Fibroblast of skin of right quadriceps (primary cell): ENCODE measurements at regions not wholly inside any gene's neighbourhood (a gene's known extent, or its start where the extent isn't known, plus 50 kb on each side); places are given as distances from the start of the nearest gene placed in this dataset.
"Not testable (repeated sequence)": the region's sequence is repeated elsewhere in the genome, so short reads cannot be mapped to it uniquely, and the experiment has no call there.

ENCODE experiments used
- DNase-seq: peaks from one replicate; pipeline ENCODE4 v3.0.0-alpha.2; 2013

DNA sequence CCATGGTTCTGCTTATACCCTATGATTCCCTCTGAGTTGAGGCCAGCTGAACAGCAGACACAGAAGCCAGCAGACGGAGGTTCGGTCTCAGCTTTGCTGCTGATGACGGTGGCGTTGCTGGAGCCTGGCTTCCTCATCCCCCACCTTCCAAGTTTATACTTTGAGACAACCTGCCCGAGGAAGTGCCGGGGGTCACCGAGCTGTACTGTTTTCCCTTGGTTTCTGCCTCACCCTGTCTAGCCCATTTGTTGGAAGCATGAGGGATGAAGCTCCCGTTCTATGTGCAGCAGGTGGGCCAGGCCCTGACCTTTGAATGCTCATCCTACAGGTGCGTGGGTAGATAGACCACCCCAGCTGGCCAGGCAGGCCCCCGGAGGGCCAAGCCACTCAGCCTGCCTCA lies 117.3 kb downstream of the MYCN start:
- no peak for DNase-seq

DNA sequence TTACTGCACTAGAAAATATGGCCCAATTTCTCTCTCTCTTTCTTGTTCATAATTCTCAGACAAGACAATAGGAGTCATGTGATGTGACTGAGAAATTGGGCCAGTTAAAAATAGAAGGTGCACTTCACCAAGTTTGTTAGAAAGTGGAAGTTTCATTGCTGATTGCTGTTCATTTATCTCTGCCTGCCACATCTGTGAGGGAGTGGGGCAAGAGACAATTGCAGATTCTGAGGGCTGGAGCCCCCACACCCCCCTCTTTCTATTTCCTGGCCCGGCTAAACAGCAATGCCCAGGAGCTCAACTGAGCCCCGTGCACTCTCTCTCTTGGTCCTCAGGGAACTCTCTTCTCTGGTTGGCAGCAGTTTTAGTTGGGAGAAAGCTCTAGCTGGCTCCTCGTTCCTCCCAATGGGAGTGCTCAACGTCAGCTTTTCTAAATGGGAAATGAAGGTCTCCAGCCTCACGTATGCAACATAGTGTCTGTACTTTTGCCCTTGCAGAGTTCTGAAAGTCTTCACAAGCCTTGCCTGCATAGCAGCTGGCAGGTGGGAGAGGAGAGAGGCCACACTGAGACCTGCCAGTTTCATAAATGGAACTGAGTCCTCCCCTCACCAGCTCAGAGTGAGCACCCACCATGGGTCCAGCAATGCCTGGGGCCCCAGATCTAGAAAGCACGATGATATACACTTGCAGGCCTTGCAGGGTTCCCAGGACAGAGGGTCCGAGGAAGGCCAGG lies 115.7 kb downstream of the MYCN start:
- no peak for DNase-seq

GRCh38 chr2:16053437-16054257 lies 113.3 kb downstream of the MYCN start:
- no peak for DNase-seq

- not testable (repeated sequence) for DNase-seq
Measured at GRCh38 chr2:16052571-16053052, 112.3 kb downstream of the MYCN start.

DNA sequence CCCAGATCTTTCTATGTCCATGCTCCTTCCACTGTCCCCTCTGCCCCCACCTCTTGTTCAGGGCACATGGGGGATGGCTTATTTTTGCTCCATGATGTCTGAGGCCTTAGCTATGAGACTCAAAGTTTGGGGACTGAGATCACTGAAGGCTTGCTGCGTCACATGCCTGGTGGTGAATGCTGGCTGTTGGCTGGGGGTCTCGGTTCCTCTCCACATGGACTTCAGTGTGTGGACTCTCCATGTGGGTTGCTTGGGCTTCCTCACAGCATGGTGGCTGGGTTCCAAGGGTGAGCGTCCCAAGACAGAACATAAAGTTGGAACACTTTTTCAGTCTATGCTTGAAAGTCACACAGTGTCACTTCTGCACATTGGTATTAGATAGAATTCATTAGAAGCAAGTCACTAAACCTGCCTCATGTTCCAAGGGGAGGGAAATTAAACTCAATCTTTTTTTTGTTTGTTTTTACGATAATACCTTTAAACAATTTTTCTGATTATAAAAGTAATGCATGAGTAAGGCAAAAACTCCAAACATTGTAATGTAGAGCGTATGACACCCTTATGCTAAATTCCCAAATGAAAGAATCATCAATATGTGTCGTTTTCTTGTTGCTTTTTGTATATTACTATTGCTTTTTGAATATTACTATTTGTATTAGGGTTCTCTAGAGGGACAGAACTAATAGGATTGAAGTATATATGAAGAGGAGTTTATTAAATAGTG lies 111.7 kb downstream of the MYCN start:
- no peak for DNase-seq

- no peak for DNase-seq
Measured at GRCh38 chr2:16050908-16051489, 110.6 kb downstream of the MYCN start.

DNA sequence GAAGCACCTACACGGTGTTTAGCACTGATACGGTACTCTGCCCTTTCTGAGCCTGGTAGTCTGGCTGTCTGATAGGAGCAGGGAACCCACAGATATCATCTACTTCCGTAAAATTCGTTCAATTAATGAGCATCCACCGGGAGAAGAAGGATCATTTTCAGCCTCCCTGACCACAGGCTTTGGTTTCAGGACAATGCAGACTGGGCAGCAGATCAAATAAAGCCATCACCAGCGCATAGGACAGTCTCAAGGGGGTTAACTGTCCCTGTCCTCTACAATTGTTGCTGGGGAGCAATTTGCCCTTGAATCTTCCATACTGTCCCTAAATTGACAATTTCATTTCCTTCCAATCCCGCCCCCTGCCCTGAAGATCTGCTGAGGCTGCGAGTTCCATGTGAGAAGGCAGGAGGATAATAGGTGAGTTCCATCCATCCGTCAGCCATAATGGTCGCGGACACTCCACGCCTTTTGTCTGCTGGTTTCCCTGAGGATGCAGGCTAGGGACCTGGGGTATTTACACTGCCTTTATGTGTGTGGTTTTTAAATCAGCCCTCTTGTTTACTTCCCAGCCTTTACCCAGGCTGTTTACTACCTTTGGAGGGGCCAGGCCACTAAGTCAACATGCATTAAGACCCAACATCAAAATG lies 110.0 kb downstream of the MYCN start:
- no peak for DNase-seq

DNA sequence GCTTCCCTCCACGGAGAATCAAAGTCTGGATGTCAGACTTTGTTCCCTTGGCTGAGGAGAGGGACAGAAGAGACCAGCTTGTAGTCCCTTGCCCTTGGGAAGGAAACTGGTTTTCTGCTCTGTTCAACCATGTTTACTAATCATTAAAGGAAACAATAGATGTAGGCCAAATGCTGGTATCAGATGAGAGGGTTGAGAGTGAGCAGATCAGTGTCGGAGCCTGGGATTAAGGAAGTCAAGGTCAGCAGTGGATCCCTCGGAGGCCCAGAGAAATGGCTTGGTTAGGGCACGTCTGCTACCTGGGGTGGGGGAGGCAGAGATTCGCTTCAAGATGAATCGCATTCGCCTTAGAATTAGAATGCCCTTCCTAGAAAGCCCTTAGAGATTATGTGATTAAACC lies 109.1 kb downstream of the MYCN start:
- DNase-seq = no peak

DNA sequence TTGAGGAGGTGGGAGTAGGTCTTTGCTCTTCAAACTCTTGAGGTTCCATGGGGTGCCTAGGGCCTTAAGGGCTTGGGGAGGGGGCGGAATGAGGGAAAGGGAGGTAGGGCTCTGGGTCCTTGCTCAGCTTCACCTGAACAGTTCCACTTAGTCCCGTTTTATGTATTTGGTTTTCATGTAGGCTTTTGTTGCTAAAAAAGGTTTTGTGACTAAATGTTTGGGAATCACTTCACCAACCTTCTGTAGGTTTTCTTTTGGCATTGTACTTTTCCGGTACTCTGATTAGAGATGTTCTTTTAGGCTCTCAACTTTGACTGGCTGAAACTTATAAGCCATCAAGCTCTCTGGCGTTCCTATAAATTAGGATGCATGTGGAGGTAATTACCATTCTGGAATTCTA lies 108.1 kb downstream of the MYCN start:
- no peak for DNase-seq

GRCh38 chr2:16047701-16048100 lies 107.4 kb downstream of the MYCN start:
- no peak for DNase-seq

DNA sequence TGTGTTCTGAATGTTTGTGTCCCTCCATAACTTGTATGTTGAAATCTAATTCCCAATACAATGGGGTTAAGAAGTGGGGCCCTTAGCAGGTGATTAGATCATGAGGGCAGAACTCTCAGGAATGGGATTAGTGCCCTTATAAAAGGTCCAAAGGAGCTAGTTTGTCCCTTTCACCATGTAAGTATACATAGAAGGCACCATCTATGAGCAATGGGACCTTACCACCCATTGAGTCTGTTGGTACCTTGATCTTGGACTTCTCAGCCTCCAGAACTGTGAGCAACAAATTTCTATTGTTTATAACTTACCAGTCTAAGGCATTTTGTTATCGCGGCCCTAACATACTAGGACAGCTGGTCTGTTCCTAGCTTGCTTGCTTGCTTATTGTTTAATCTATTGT lies 106.3 kb downstream of the MYCN start:
- DNase-seq = no peak

- DNase-seq = no peak
Measured at GRCh38 chr2:16045653-16046352, 105.5 kb downstream of the MYCN start.

DNA sequence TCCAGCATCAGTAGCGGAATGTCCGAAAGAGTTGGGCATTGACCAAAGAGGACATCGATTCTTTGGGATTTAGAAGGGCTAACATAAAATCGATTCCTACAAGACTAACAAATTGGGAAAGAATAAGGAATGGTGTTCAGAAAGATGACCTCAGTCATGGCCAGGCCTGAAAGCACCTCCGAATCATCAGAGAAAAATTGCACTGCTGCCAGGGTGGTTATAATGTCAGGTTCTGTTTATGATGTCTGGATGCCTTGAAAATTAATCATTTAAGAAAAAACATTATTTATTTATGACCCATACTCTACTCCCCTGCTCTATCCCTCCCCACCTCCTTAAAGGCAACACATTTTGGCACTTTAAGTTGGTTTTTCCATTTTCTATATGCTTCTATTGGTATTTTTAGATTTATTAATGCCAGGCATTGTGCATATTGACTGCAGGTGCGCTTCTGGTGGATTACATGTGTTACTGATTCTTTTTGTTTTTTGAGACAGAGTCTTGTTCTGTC lies 104.7 kb downstream of the MYCN start:
- DNase-seq = peak; percentile 7

- no peak for DNase-seq
Measured at GRCh38 chr2:16043627-16044026, 103.3 kb downstream of the MYCN start.

DNA sequence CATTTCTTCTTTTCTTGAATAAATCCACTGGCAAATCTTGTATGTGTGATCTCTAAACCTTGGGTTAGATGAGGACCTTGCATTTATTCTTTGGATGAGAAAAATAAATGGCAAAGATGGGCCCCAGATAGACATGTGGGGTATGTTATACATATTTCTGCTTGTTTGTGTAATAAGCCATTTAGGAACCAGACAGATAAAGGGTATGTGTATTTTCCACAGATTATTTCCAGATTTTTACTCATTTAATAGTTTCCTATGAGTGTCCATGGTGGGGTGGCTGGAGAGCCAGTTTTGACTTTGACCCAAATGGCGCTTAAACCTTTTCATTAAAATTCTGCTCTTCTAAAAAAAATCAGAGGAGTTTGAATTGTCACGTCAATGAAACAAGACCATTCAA lies 102.8 kb downstream of the MYCN start:
- no peak for DNase-seq

DNA sequence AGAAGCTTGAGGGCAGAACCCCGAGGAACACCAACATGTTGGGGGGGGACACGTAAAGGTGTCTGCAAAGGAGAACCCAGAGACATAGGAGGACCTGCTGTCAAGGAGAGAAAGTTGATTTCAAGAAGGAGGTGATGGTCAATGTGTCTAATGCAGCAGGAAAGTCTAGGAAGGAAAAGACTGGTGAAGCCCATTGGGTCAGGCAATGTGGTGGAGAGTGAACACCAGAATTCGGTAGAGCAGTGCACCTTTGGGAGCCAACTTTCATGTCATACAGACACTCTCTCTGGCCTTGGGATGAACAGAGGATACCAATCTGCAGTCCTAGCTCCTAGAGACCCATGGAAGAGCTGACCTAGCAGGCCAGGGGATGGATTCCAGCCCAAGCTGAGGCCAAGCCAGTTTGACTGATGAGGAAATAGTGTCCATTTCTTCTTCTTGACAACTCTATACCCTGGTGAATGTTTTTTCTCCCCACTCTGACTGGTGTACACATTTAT lies 101.9 kb downstream of the MYCN start:
- DNase-seq = no peak

GRCh38 chr2:16040271-16041010 lies 100.1 kb downstream of the MYCN start:
- no peak for DNase-seq

DNA sequence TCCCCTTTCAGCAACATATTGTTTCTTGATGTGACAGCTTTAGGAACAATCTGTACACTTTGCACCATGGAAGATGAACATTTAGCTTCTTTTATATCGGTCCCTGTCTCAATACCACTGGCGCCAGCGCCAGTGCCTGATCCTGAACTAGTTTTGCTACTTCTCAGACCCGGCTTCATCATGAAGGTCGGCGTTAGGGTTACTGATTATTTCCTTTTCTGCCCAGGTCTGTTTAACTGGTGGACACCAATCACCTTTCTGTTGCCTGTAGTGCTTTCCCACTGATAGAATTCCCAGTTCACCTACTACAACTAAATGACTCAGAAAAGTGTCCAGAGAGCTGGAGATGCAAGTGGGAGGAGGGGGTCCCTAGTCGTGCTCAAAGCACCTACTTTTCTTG lies 99.5 kb downstream of the MYCN start:
- DNase-seq = no peak

- DNase-seq = no peak
Measured at GRCh38 chr2:16039055-16039454, 98.7 kb downstream of the MYCN start.

GRCh38 chr2:16038621-16039020 lies 98.3 kb downstream of the MYCN start:
- DNase-seq = no peak
